Left forelimb (tissue), 1 donor: ENCODE measurements at regions not wholly inside any gene's neighbourhood (a gene's known extent, or its start where the extent isn't known, plus 50 kb on each side); places are given as distances from the start of the nearest gene placed in this dataset.
"Not testable (repeated sequence)": the region's sequence is repeated elsewhere in the genome, so short reads cannot be mapped to it uniquely, and the experiment has no call there.

Experiments
- DNase-seq: peaks from one replicate; pipeline ENCODE4 v3.0.0-alpha.2; 2018; ENCODE audit warnings: low spot score

- DNase-seq: no peak
These were observed 409.4 kb upstream of the FZD8 start for GRCh38 chr10:36051500-36051991.

DNA sequence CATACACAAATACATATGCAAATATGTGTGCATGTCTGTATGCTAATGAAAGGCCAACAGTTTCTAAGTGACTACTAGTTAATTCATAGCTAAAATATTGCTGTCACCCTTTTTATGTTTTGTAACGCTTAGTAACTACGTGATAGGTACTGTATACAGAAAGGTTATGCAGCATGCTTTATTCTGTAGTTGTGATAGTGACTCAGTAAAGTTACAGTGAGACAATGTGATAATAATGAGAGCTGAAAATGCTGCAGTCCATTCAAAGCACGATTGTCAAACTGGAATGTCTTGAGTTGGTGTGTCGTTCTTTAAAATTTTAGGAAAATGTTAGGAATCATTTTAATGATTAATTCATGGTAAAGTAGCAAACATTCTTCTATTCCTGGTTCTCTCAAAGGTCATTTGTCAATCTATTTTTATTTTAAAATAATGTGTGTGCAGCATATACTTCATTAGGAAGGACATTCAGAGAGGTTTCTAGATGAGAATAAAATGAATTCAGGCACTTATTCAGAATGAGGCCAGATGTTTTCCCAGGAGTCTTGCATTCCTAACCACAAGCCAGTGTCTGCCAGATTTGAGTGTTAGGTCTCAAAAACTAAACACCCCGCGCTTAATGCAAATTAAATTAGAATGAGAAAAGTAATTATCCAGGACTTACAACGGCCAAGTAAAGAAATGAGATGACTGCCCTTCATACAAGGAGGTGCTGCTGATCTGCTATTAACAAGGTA is 408.8 kb upstream of the FZD8 start:
- no peak for DNase-seq

DNA sequence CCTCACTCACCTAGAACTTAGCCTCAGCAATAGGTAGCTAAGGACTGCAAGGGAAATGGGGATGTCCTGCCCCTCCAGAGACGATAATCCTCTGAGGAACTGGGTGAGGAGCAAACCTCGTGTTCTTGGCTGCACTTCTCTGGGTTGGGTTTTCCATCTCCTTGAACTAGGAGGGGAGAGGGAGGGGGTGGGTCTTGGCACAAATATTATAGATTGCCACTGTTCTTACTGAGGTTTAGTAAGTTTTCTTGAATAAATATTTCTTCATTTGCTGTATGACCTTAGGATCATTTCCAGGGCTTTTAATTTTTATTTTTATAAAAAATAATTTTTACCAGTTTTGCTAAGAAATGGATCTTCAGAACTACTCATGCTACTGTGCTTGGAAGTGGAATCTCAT is 406.7 kb upstream of the FZD8 start:
- no peak for DNase-seq

- no peak for DNase-seq
These were observed 406.1 kb upstream of the FZD8 start for GRCh38 chr10:36048236-36048635.

- no peak for DNase-seq
These were observed 400.0 kb upstream of the FZD8 start for GRCh38 chr10:36042135-36042534.

- no peak for DNase-seq
These were observed 396.3 kb upstream of the FZD8 start for GRCh38 chr10:36038316-36038955.

GRCh38 chr10:36036137-36036536 is 394.0 kb upstream of the FZD8 start:
- DNase-seq: no peak

DNA sequence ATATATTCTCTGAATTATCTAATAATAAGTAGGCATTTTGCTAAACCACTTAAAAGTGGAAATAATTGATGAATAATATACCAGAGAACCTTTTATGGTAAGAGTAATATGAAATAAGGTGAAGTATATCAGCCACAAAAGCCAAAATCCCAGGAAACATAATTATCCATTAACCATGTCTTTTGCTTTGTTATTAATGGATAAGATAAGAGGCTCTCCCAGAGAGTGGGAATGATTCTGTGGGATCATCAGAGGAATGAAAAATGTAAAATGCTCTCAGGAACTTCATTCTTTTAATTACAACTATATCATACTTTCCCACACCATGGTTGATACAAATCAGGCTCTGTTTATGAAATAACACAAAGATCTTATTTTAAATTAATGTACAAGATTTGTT is 391.7 kb upstream of the FZD8 start:
- DNase-seq: no peak

DNA sequence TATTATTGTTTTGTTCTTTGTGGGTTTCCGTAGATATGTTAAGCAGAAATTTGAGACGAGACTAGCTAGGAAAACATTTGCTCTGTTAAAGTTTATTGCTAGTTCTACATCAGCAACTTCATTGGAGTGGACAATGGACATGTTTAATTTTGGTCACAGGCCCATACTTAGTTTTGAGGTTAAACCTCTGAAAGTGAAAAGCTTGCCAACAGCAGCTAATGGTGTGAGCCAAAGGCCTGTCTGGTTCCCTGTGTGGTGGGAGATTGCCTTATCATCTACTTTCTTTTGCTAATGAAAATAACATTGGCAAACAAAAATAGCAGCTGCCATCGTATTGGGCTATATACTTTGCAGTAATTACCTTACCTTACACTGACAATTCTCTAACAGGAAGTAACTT is 388.4 kb upstream of the FZD8 start:
- no peak for DNase-seq

- DNase-seq: no peak
These were observed 384.7 kb upstream of the FZD8 start for GRCh38 chr10:36026656-36027390.

GRCh38 chr10:36026081-36026480 is 384.0 kb upstream of the FZD8 start:
- no peak for DNase-seq

- DNase-seq: no peak
These were observed 381.8 kb upstream of the FZD8 start for GRCh38 chr10:36023939-36024338.

- DNase-seq: no peak
These were observed 379.0 kb upstream of the FZD8 start for GRCh38 chr10:36021096-36021495.

GRCh38 chr10:36019749-36020148 is 377.7 kb upstream of the FZD8 start:
- DNase-seq: no peak

- no peak for DNase-seq
These were observed 376.9 kb upstream of the FZD8 start for GRCh38 chr10:36018996-36019395.

DNA sequence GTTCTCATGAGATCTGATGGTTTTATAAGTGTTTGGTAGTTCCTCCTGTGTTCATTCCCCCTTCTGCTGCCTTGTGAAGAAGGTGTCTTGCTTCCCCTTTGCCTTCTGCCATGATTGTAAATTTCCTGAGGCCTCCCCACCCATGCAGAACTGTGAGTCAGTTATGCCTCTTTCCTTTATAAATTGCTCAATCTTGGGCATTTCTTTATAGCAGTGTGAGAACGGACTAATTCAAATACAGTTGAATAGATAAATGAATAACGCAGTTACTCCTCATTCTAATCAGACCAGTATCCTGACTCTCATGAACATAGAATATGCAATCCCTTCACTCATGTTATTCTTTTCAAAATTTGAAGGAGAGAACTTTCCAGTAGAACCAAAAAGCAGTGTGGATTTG is 375.0 kb upstream of the FZD8 start:
- DNase-seq: no peak

- no peak for DNase-seq
These were observed 365.3 kb upstream of the FZD8 start for GRCh38 chr10:36007369-36007768.

DNA sequence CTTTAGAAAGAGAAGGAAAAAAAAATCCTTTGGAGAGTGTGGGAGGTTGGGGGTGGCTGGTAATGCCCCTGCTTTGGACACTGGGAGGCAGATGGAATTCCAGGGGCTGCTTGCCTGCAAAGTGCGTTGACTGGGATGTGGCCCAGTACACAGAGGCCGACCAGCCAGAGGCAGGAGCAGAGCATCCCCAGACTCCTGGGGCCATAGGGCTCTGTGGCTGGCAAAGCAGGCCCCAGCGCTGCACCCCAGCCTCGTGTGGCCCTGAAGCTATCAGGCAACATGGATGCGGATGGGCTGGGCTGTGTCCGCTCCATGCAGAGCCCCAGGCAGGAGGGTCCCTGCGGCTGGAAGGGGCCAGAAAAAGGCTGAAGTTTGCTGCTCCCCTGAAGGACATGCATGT is 361.6 kb upstream of the FZD8 start:
- no peak for DNase-seq

DNA sequence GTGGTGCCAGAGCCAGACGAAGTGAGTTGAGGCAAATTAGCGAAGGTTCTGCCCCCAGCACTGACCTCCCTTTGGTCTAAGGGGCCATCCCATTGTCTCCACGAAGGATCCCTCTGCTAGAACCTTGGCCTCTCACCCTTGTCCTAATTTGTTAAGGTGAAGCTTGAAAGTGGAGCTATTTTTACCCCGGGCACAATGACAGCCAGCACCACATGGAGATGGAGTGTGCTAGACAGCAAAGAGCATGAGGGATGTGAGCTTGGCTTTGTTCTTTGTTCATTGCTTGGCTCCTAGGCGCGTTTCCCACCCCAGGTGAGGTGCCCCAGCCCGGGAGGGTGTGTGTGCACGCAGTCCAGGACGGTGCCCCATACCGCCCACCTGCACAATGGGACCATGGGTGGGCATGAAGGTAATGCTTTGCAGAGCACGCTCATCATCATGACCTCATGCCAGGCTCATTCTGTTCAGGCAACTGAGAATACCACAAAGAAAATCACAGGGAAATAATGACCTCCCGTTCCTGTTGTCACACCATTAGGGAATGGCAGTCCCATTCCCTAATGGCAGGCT is 361.0 kb upstream of the FZD8 start:
- no peak for DNase-seq

DNA sequence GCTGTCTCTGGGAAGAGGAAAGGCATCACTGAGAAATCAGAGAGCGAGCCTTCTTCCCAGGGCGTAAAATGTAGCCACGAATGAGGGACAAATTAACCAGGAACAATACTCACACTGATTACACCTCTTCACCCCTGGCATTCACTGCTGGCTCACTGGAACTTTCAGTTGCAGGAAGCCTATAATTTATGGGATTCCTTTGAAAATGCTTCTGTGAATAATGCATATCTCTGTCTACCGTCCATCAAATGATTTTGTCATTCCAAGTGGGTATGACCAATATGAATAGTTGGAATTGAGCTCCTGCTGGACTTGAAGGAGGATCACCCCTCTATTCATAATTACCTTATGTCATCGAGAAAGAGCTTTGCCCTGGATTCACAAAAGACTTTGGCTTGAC is 360.3 kb upstream of the FZD8 start:
- no peak for DNase-seq

GRCh38 chr10:36000754-36001153 is 358.7 kb upstream of the FZD8 start:
- not testable (repeated sequence) for DNase-seq

- DNase-seq: no peak
These were observed 355.9 kb upstream of the FZD8 start for GRCh38 chr10:35998026-35998425.

DNA sequence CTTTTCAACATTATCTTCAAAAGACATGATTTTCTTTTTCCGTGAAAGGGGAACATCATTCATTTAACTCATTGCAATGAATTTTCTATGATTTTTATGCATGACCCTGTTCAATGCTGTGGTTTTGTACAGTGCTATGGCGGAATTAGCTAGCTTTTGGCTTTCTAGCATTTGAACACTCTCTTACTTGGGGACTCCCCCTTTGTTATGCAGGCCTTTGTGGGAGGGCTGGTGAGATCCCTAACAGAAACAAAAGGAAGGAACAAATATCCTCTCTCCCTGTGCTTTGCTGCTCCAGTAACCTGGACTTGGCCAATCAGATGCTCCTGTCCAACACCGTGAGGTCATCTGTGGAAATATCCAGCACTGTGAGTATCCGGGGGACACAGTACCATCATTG is 353.4 kb upstream of the FZD8 start:
- DNase-seq: no peak
